Common myeloid progenitor, CD34-positive (primary cell): ENCODE measurements at regions not wholly inside any gene's neighbourhood (a gene's known extent, or its start where the extent isn't known, plus 50 kb on each side); places are given as distances from the start of the nearest gene placed in this dataset.
"Not testable (repeated sequence)": the region's sequence is repeated elsewhere in the genome, so short reads cannot be mapped to it uniquely, and the experiment has no call there.

Experiments used
- CTCF ChIA-PET: fragments of 350-600 bp; sonication (Branson Sonifier 250); formaldehyde crosslinking; loops from one replicate; lab custom pipeline; 2021; ENCODE audit warnings: antibody characterized with exemption; lab: Charles Lee
- POLR2A ChIA-PET: fragments of 350-600 bp; sonication (Branson Sonifier 250); formaldehyde crosslinking; loops from one replicate; lab custom pipeline; 2021; ENCODE audit warnings: antibody characterized with exemption; lab: Charles Lee
- DNase-seq, 3 donors: peaks; one replicate each; pipeline versions ENCODE4 v3.0.0 to v3.0.0-alpha.2; 2013
- H3K27ac ChIP-seq, 2 experiments: 1 replicate in 1 of 2; 2 replicates in 1 of 2; pipeline ENCODE4 v1.7.0; 2013; ENCODE audit warnings: inconsistent platforms in 2 of 2, low read length in 2 of 2, mild to moderate bottlenecking in 2 of 2, low read depth in 1 of 2, moderate library complexity in 1 of 2; ENCODE audit not compliant: severe bottlenecking in 2 of 2, insufficient read depth in 1 of 2, poor library complexity in 1 of 2
- H3K27me3 ChIP-seq, 5 experiments: replicated peaks in 2 of 5; 1 replicate in 3 of 5; 2 replicates in 2 of 5; pipeline versions ENCODE4 v1.6.1 to v1.7.0; 2013; ENCODE audit warnings: low read length in 4 of 5, mild to moderate bottlenecking in 2 of 5, moderate library complexity in 2 of 5, inconsistent platforms in 1 of 5; ENCODE audit not compliant: insufficient read depth in 5 of 5, control insufficient read depth in 4 of 5
- H3K36me3 ChIP-seq, 4 experiments: 1 replicate in 2 of 4; 2 replicates in 2 of 4; pipeline versions ENCODE4 v1.6.1 to v1.7.0; 2013; ENCODE audit warnings: low read length in 3 of 4, control low read depth in 1 of 4, mild to moderate bottlenecking in 1 of 4; ENCODE audit not compliant: control insufficient read depth in 4 of 4, insufficient read depth in 4 of 4
- H3K4me1 ChIP-seq, 4 experiments: 1 replicate in 3 of 4; 2 replicates in 1 of 4; pipeline versions ENCODE4 v1.6.1 to v1.7.1; 2013; ENCODE audit warnings: low read length in 3 of 4, mild to moderate bottlenecking in 3 of 4, control low read depth in 1 of 4, inconsistent platforms in 1 of 4, moderate library complexity in 1 of 4; ENCODE audit not compliant: control insufficient read depth in 4 of 4, insufficient read depth in 4 of 4; ENCODE audit errors: control extremely low read depth in 1 of 4
- H3K4me3 ChIP-seq, 7 experiments: 1 replicate in 4 of 7; 2 replicates in 3 of 7; pipeline versions ENCODE4 v1.5.1 to v1.7.0; 2013; ENCODE audit warnings: mild to moderate bottlenecking in 7 of 7, low read length in 6 of 7, moderate library complexity in 6 of 7, inconsistent platforms in 2 of 7, low read depth in 2 of 7, control low read depth in 1 of 7; ENCODE audit not compliant: insufficient read depth in 4 of 7, control insufficient read depth in 1 of 7; ENCODE audit errors: extremely low read depth in 1 of 7
- H3K9me3 ChIP-seq, 5 experiments: 1 replicate in 4 of 5; 2 replicates in 1 of 5; pipeline versions ENCODE4 v1.6.1 to v1.7.1; 2013; ENCODE audit warnings: low read length in 4 of 5, mild to moderate bottlenecking in 2 of 5, inconsistent platforms in 1 of 5, low read depth in 1 of 5, moderate library complexity in 1 of 5; ENCODE audit not compliant: control insufficient read depth in 4 of 5, insufficient read depth in 2 of 5; ENCODE audit errors: control extremely low read depth in 1 of 5
- WGBS: methylation state at CpG from one replicate; pipeline ENCODE4 v1.1.5; 2013; ENCODE audit not compliant: insufficient coverage; 5-methylcytosine and 5-hydroxymethylcytosine counted together

- H3K27ac ChIP-seq, result no peak overlapping the region
- WGBS, result 100% methylated on average over 1 of the region's 7 CpGs
- no peaks in the 10 kb centered on the region for H3K4me1 ChIP-seq
- DNase-seq, result no peak
- ChIA-PET POLR2A (no interaction called here), CTCF (no interaction called here)
- H3K4me3 ChIP-seq, result no peak overlapping the region
- no peaks in the 10 kb centered on the region for H3K27me3 ChIP-seq
- no peaks in the 10 kb centered on the region for H3K9me3 ChIP-seq
- no peaks in the 10 kb centered on the region for H3K36me3 ChIP-seq
These were observed 393.8 kb downstream of the DCDC2C start for GRCh38 chr2:4096978-4097766.

DNA sequence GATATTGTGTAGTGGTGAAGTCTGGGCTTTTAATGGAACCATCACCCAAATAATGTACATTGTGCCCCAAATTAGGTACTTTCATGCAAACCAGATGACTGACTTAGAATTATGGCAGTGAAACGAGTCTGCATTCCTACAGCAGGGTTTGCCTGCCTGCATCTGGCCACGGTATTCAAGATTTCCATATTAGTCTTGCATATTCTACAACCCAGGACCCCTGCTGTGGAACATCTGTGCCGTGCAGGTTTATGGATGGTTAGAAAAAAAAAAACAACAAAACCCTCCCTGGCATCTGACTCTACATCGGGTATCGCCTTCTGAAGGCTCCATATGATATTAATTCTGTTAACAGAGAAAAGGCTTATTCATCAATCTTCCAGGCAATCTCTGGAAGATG is 394.8 kb downstream of the DCDC2C start:
- H3K9me3 ChIP-seq, result no peaks in the 10 kb centered on the region
- CTCF ChIA-PET, result no interaction called here
- no peaks in the 10 kb centered on the region for H3K36me3 ChIP-seq
- WGBS, result 100% methylated on average over 1 of the region's 5 CpGs
- no peaks in the 10 kb centered on the region for H3K4me1 ChIP-seq
- H3K27me3 ChIP-seq, result no peaks in the 10 kb centered on the region
- no peak overlapping the region for H3K4me3 ChIP-seq
- no peak overlapping the region for H3K27ac ChIP-seq
- POLR2A ChIA-PET, result no interaction called here
- no peak for DNase-seq

- WGBS, result no CpG with 5 or more reads among the region's 2 CpGs
- H3K4me3 ChIP-seq, result no peak overlapping the region
These were observed 398.6 kb downstream of the DCDC2C start for GRCh38 chr2:4101936-4102335.

GRCh38 chr2:4107179-4107578 is 403.8 kb downstream of the DCDC2C start:
- 91% methylated on average over 5 of the region's 7 CpGs for WGBS
- no peaks in the 10 kb centered on the region for H3K4me1 ChIP-seq
- no peak overlapping the region for H3K27ac ChIP-seq
- peaks cover 0 to 1% (median 0%) of the 10 kb centered on the region in 5 experiments for H3K27me3 ChIP-seq
- CTCF ChIA-PET, result no interaction called here
- H3K9me3 ChIP-seq, result no peaks in the 10 kb centered on the region
- H3K4me3 ChIP-seq, result no peak overlapping the region
- DNase-seq, result no peak
- POLR2A ChIA-PET, result no interaction called here
- H3K36me3 ChIP-seq, result no peaks in the 10 kb centered on the region

More at GRCh38 chr2:4101936-4102335, 398.6 kb downstream of the DCDC2C start:
- no peaks in the 10 kb centered on the region for H3K9me3 ChIP-seq
- H3K27ac ChIP-seq, result no peak overlapping the region
- no peak for DNase-seq
- no peaks in the 10 kb centered on the region for H3K36me3 ChIP-seq
- ChIA-PET CTCF (no interaction called here), POLR2A (no interaction called here)
- no peaks in the 10 kb centered on the region for H3K27me3 ChIP-seq
- no peaks in the 10 kb centered on the region for H3K4me1 ChIP-seq

- H3K36me3 ChIP-seq, result no peaks in the 10 kb centered on the region
- POLR2A ChIA-PET, result no interaction called here
- CTCF ChIA-PET, result no interaction called here
- peaks cover 0 to 2% (median 0%) of the 10 kb centered on the region in 5 experiments for H3K9me3 ChIP-seq
- no peaks in the 10 kb centered on the region for H3K4me1 ChIP-seq
- H3K27me3 ChIP-seq, result peaks cover 0 to 1% (median 0%) of the 10 kb centered on the region in 5 experiments
- H3K4me3 ChIP-seq, result no peak overlapping the region
- no peak for DNase-seq
- WGBS, result 88% methylated on average over 4 of the region's 4 CpGs
- no peak overlapping the region for H3K27ac ChIP-seq
These were observed 406.9 kb downstream of the DCDC2C start for GRCh38 chr2:4110273-4110672.

DNA sequence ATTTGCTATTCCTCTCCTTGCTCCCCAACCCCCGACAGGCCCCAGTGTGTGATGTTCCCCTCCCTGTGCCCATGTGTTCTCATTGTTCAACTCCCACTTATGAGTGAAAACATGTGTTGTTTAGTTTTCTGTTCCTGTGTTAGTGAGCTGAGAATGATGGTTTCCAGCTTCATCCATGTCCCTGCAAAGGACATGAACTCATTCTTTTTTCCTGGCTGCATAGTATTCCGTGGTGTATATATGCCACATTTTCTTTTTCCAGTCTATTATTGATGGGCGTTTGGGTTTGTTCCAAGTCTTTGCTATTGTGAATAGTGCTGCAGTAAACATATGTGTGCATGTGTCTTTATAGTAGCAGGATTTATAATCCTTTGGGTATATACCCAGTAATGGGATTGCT is 412.1 kb downstream of the DCDC2C start:
- DNase-seq, H3K27ac ChIP-seq, H3K27me3 ChIP-seq, CTCF ChIA-PET, H3K4me1 ChIP-seq, H3K36me3 ChIP-seq, H3K4me3 ChIP-seq, H3K9me3 ChIP-seq, POLR2A ChIA-PET: not testable (repeated sequence)
- no CpG with 5 or more reads among the region's 3 CpGs for WGBS

DNA sequence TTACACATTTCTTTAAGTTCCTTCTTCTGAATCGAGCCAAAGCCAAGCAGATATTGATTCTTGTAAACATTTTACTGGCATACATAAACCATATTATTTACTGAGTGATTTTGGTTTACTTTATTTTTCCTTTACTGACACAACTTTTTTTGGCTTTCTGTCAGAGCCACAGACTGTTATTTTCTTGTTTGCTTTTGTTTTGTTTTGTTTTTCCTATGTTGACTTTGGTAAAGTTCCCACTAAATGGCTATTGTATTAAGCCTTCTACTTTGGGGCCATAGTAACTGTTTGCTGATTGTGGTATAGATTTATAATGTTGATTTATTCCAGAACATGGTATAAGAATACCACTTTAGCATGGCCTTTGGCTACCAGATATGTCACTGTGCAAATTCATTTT is 419.4 kb downstream of the DCDC2C start:
- H3K27me3 ChIP-seq, result no peaks in the 10 kb centered on the region
- CTCF ChIA-PET, result no interaction called here
- H3K4me3 ChIP-seq, result no peak overlapping the region
- H3K36me3 ChIP-seq, result no peaks in the 10 kb centered on the region
- no peaks in the 10 kb centered on the region for H3K9me3 ChIP-seq
- no peaks in the 10 kb centered on the region for H3K4me1 ChIP-seq
- H3K27ac ChIP-seq, result no peak overlapping the region
- no peak for DNase-seq
- POLR2A ChIA-PET, result no interaction called here
- WGBS, result no CpG with 5 or more reads among the region's 1 CpG
